ENCODE measurements at regions not wholly inside any gene's neighbourhood (a gene's known extent, or its start where the extent isn't known, plus 50 kb on each side); places are given as distances from the start of the nearest gene placed in this dataset.

GRCh38 chr11:96447208-96448110 lies 57.6 kb downstream of the JRKL start:
- POLR2A ChIA-PET, result no interaction called here
- Mint-ChIP-seq H3K36me3 (no peaks in the 10 kb centered on the region), H3K4me1 (no peaks in the 10 kb centered on the region), H3K9me3 (no peaks in the 10 kb centered on the region), H3K27me3 (peaks cover 16% of the 10 kb centered on the region), H3K27ac (no peak overlapping the region), H3K4me3 (no peak overlapping the region)
- ATAC-seq (ENCODE audit: low read depth) (no peak), DNase-seq (no peak)

- Mint-ChIP-seq H3K27ac (no peak overlapping the region), H3K9me3 (no peaks in the 10 kb centered on the region), H3K27me3 (peaks cover 15% of the 10 kb centered on the region), H3K4me1 (no peaks in the 10 kb centered on the region), H3K4me3 (no peak overlapping the region), H3K36me3 (no peaks in the 10 kb centered on the region)
- ATAC-seq (ENCODE audit: low read depth) (no peak), DNase-seq (no peak)
- POLR2A ChIA-PET, result no interaction called here
Measured at GRCh38 chr11:96448225-96448624, 58.4 kb downstream of the JRKL start.

GRCh38 chr11:96456111-96456510 lies 66.3 kb downstream of the JRKL start:
- H3K27ac Mint-ChIP-seq, result no peak overlapping the region
- H3K4me1 Mint-ChIP-seq, result no peaks in the 10 kb centered on the region
- DNase-seq, result no peak
- ATAC-seq (ENCODE audit: low read depth), result no peak
- POLR2A ChIA-PET, result no interaction called here
- no peaks in the 10 kb centered on the region for H3K9me3 Mint-ChIP-seq
- H3K36me3 Mint-ChIP-seq, result no peaks in the 10 kb centered on the region
- H3K4me3 Mint-ChIP-seq, result no peak overlapping the region
- peaks cover 4% of the 10 kb centered on the region for H3K27me3 Mint-ChIP-seq

GRCh38 chr11:96459751-96460150 lies 69.9 kb downstream of the JRKL start:
- Mint-ChIP-seq H3K4me1 (peaks cover 1% of the 10 kb centered on the region), H3K27ac (no peak overlapping the region), H3K4me3 (no peak overlapping the region), H3K27me3 (peaks cover 4% of the 10 kb centered on the region), H3K9me3 (no peaks in the 10 kb centered on the region), H3K36me3 (no peaks in the 10 kb centered on the region)
- POLR2A ChIA-PET, result no interaction called here
- DNase-seq (no peak), ATAC-seq (ENCODE audit: low read depth) (no peak)

GRCh38 chr11:96461871-96462270 lies 72.1 kb downstream of the JRKL start:
- H3K36me3 Mint-ChIP-seq, result no peaks in the 10 kb centered on the region

GRCh38 chr11:96464700-96465307 lies 75.0 kb downstream of the JRKL start:
- no peaks in the 10 kb centered on the region for H3K36me3 Mint-ChIP-seq
- no peaks in the 10 kb centered on the region for H3K9me3 Mint-ChIP-seq
- ATAC-seq (ENCODE audit: low read depth), result peak; percentile 59
- H3K27me3 Mint-ChIP-seq, result peaks cover 3% of the 10 kb centered on the region
- H3K27ac Mint-ChIP-seq, result no peak overlapping the region
- POLR2A ChIA-PET, result no interaction called here
- DNase-seq, result no peak
- peaks cover 1% of the 10 kb centered on the region for H3K4me1 Mint-ChIP-seq
- H3K4me3 Mint-ChIP-seq, result no peak overlapping the region

More at GRCh38 chr11:96461871-96462270, 72.1 kb downstream of the JRKL start:
- ATAC-seq (ENCODE audit: low read depth), result no peak
- no peak for DNase-seq
- H3K4me1 Mint-ChIP-seq, result peaks cover 1% of the 10 kb centered on the region
- H3K27me3 Mint-ChIP-seq, result peaks cover 4% of the 10 kb centered on the region
- POLR2A ChIA-PET, result no interaction called here
- H3K27ac Mint-ChIP-seq, result no peak overlapping the region
- H3K9me3 Mint-ChIP-seq, result no peaks in the 10 kb centered on the region
- H3K4me3 Mint-ChIP-seq, result no peak overlapping the region

- no peak overlapping the region for H3K27ac Mint-ChIP-seq
- peaks cover 1% of the 10 kb centered on the region for H3K4me1 Mint-ChIP-seq
- H3K4me3 Mint-ChIP-seq, result no peak overlapping the region
- H3K36me3 Mint-ChIP-seq, result no peaks in the 10 kb centered on the region
- DNase-seq, result no peak
- POLR2A ChIA-PET, result no interaction called here
- no peaks in the 10 kb centered on the region for H3K27me3 Mint-ChIP-seq
- no peak for ATAC-seq (ENCODE audit: low read depth)
- no peaks in the 10 kb centered on the region for H3K9me3 Mint-ChIP-seq
Measured at GRCh38 chr11:96465512-96465911, 75.7 kb downstream of the JRKL start.

- ATAC-seq (ENCODE audit: low read depth), result no peak
- Mint-ChIP-seq H3K36me3 (no peaks in the 10 kb centered on the region), H3K27me3 (no peaks in the 10 kb centered on the region), H3K9me3 (no peaks in the 10 kb centered on the region), H3K4me3 (no peak overlapping the region), H3K4me1 (peaks cover 1% of the 10 kb centered on the region), H3K27ac (no peak overlapping the region)
- POLR2A ChIA-PET, result no interaction called here
- DNase-seq, result no peak
Measured at GRCh38 chr11:96466607-96467006, 76.8 kb downstream of the JRKL start.

GRCh38 chr11:96469776-96470175 lies 80.0 kb downstream of the JRKL start:
- POLR2A ChIA-PET, result no interaction called here
- no peak overlapping the region for H3K4me3 Mint-ChIP-seq
- no peaks in the 10 kb centered on the region for H3K36me3 Mint-ChIP-seq
- H3K4me1 Mint-ChIP-seq, result no peaks in the 10 kb centered on the region
- ATAC-seq (ENCODE audit: low read depth), result no peak
- no peak for DNase-seq
- peak overlapping the region; percentile 14 for H3K27ac Mint-ChIP-seq
- no peaks in the 10 kb centered on the region for H3K9me3 Mint-ChIP-seq
- H3K27me3 Mint-ChIP-seq, result no peaks in the 10 kb centered on the region

GRCh38 chr11:96470521-96470920 lies 80.7 kb downstream of the JRKL start:
- H3K36me3 Mint-ChIP-seq, result no peaks in the 10 kb centered on the region
- ATAC-seq (ENCODE audit: low read depth) (no peak), DNase-seq (no peak)
- H3K27ac Mint-ChIP-seq, result no peak overlapping the region
- H3K27me3 Mint-ChIP-seq, result no peaks in the 10 kb centered on the region
- H3K4me1 Mint-ChIP-seq, result no peaks in the 10 kb centered on the region
- H3K4me3 Mint-ChIP-seq, result no peak overlapping the region
- H3K9me3 Mint-ChIP-seq, result no peaks in the 10 kb centered on the region
- POLR2A ChIA-PET, result no interaction called here

GRCh38 chr11:96472085-96472484 lies 82.3 kb downstream of the JRKL start:
- POLR2A ChIA-PET, result no interaction called here
- no peaks in the 10 kb centered on the region for H3K4me1 Mint-ChIP-seq
- no peak for ATAC-seq (ENCODE audit: low read depth)
- no peak overlapping the region for H3K4me3 Mint-ChIP-seq
- no peak for DNase-seq
- no peaks in the 10 kb centered on the region for H3K36me3 Mint-ChIP-seq
- no peaks in the 10 kb centered on the region for H3K9me3 Mint-ChIP-seq
- no peaks in the 10 kb centered on the region for H3K27me3 Mint-ChIP-seq
- no peak overlapping the region for H3K27ac Mint-ChIP-seq

- Mint-ChIP-seq H3K27ac (no peak overlapping the region), H3K4me1 (no peaks in the 10 kb centered on the region), H3K27me3 (no peaks in the 10 kb centered on the region), H3K36me3 (no peaks in the 10 kb centered on the region), H3K9me3 (peaks cover 1% of the 10 kb centered on the region), H3K4me3 (no peak overlapping the region)
- ATAC-seq (ENCODE audit: low read depth) (no peak), DNase-seq (no peak)
- POLR2A ChIA-PET, result no interaction called here
Measured at GRCh38 chr11:96474263-96474662, 84.5 kb downstream of the JRKL start.

- POLR2A ChIA-PET, result interaction anchor here (0.7 kb wide), 1 partner anchor 23 kb away, joined by 5 read pairs; no protein-coding TSS in a partner anchor
- Mint-ChIP-seq H3K27ac (no peak overlapping the region), H3K27me3 (peaks cover 11% of the 10 kb centered on the region), H3K9me3 (peaks cover 1% of the 10 kb centered on the region), H3K4me3 (no peak overlapping the region), H3K36me3 (no peaks in the 10 kb centered on the region), H3K4me1 (no peaks in the 10 kb centered on the region)
- ATAC-seq (ENCODE audit: low read depth) (no peak), DNase-seq (no peak)
Measured at GRCh38 chr11:96481204-96481603, 91.4 kb downstream of the JRKL start.

- POLR2A ChIA-PET, result no interaction called here
- no peak overlapping the region for H3K4me3 Mint-ChIP-seq
- no peak for ATAC-seq (ENCODE audit: low read depth)
Measured at GRCh38 chr11:96481771-96482170, 92.0 kb downstream of the JRKL start.

More at GRCh38 chr11:96481771-96482170, 92.0 kb downstream of the JRKL start:
- Mint-ChIP-seq H3K4me1 (no peaks in the 10 kb centered on the region), H3K36me3 (no peaks in the 10 kb centered on the region), H3K9me3 (peaks cover 1% of the 10 kb centered on the region), H3K27ac (no peak overlapping the region), H3K27me3 (peaks cover 11% of the 10 kb centered on the region)
- DNase-seq, result no peak

Data from activated naive CD8-positive, alpha-beta T cell treated with anti-CD3 and anti-CD28 coated beads, Interleukin-2, amount 10 ng/mL, durations not matched to agents 7 days and 5 days (primary cell).